ENCODE measurements at regions not wholly inside any gene's neighbourhood (a gene's known extent, or its start where the extent isn't known, plus 50 kb on each side); places are given as distances from the start of the nearest gene placed in this dataset.

DNA sequence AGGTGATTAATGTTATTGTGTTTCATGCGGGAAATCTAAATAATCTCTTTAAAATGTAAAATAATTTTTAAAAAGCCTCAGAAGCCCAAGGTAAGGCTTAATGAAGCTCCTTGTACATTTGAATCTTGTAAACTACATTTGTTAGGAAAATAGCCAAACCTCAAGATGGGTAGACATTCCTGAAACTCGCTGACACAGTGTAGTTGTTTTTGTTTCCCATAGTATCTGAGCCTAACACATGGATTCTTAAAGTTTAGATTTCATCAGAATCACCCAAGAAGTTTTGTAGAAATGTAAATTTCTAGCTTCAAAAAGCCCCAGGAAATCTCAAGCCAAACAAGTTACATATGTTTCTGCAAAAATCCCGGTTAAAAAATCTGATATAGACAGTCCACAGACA lies 1221.1 kb upstream of the ACVR2A start:
- no peaks in the 10 kb centered on the region for H3K27me3 ChIP-seq (ENCODE audit: insufficient read depth, low read length)
- H3K9me3 ChIP-seq (ENCODE audit: low read depth, low read length) = no peaks in the 10 kb centered on the region

DNA sequence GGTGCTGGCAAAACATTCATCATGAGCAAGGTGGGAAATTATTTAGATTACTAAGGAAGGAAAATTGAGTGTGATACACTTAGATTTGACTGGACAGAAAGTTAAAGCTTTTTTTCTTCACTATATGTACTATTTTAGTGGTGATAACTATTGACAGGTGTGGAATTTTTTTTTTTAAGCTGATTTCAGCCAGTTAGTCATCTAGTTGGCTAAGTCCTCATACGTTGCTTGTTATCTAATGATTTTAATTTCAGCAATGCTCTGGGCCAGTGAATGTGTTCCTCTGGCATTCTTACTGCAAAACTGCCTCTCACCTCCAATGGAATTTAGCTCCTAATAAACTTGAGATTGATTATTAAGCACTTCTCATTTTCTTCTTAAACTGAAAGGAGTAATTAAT lies 1223.2 kb upstream of the ACVR2A start:
- no peaks in the 10 kb centered on the region for H3K4me1 ChIP-seq (ENCODE audit: insufficient read depth, low read length)

More for the DNA sequence above, 1221.1 kb upstream of the ACVR2A start:
- H3K4me1 ChIP-seq (ENCODE audit: insufficient read depth, low read length) = no peaks in the 10 kb centered on the region
- H3K4me3 ChIP-seq (ENCODE audit: low read length) = no peak overlapping the region

DNA sequence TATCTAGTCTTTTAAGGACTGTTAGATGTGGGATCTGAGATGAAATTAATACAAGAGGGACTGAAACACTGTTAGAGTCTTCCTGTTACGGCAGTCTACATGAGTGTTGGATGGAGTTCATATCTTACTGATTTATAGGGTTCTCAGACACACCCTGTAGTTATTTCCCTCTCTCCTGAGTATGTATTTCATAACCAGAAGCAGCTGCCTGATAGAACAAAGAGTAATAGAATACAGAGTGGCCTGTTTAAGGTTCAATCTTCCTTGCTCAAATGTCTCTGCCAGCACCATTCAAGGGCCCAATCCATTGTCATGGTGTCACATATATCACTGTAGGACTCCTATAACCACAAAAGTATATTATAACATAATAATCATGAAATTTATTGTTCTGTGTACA lies 1229.1 kb upstream of the ACVR2A start:
- no peaks in the 10 kb centered on the region for H3K27me3 ChIP-seq (ENCODE audit: insufficient read depth, low read length)
- H3K4me3 ChIP-seq (ENCODE audit: low read length) = no peak overlapping the region
- peaks cover 20% of the 10 kb centered on the region for H3K9me3 ChIP-seq (ENCODE audit: low read depth, low read length)
- H3K4me1 ChIP-seq (ENCODE audit: insufficient read depth, low read length) = no peaks in the 10 kb centered on the region

More for the DNA sequence above, 1223.2 kb upstream of the ACVR2A start:
- no peak overlapping the region for H3K4me3 ChIP-seq (ENCODE audit: low read length)
- H3K9me3 ChIP-seq (ENCODE audit: low read depth, low read length) = no peaks in the 10 kb centered on the region
- H3K27me3 ChIP-seq (ENCODE audit: insufficient read depth, low read length) = no peaks in the 10 kb centered on the region

DNA sequence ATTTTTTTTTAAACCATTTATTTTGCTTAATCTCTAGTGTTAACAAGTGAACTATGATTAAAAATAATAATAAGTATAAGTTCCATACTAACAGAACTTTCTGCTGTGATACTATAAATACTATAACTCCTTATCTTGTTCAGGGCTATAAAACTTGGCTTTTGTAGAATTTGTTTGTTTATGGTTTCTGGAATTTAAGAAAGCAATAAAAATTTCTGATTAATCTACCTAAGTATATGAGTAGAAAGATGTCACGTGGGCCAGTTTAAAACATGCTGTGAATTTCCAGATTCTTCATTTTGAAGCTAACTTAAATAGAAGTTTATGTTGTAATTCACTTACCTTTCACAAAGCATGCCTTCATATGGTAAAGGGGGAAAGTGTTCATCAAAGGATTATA lies 1236.3 kb upstream of the ACVR2A start:
- Histone ChIP-seq H3K4me3 (ENCODE audit: low read length) (no peak overlapping the region), H3K4me1 (ENCODE audit: insufficient read depth, low read length) (no peaks in the 10 kb centered on the region), H3K27me3 (ENCODE audit: insufficient read depth, low read length) (no peaks in the 10 kb centered on the region), H3K9me3 (ENCODE audit: low read depth, low read length) (no peaks in the 10 kb centered on the region)

DNA sequence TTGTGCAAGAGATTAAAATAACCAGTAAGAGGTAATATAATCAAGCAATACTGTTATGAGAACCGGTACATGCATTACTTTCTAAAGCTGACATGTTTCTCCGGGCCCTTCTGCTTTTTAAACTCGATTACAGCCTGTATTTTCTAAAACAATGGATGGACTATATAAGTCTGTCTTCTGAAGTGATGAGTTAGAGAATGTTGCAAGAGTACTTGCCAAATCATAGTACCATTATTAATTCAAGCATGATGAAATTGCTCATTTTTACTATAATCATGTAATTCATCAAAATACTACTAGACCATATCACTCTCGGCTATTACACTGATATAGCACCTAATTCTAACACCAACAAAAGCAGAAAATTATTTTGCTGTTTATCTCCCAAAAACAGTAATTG lies 1240.3 kb upstream of the ACVR2A start:
- Histone ChIP-seq H3K4me1 (ENCODE audit: insufficient read depth, low read length) (no peaks in the 10 kb centered on the region), H3K4me3 (ENCODE audit: low read length) (no peak overlapping the region), H3K27me3 (ENCODE audit: insufficient read depth, low read length) (no peaks in the 10 kb centered on the region), H3K9me3 (ENCODE audit: low read depth, low read length) (no peaks in the 10 kb centered on the region)

DNA sequence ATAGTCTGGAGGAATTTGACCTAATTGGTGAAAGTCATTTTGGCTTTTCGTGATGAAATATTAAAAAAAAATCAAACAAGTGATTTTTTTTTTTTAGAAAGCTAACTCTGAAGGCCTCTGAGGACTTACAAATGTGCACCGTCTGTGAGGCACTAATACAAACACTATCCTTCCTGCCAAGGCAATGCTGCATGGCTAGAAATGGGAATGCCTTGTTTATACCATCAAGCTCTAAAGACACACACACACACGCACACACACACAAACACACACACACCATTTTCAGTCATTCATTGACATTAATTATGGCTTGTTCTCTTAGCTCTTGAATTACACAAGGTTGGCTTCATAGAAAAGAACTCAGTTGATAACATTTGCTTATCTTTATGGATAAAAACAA lies 1242.0 kb upstream of the ACVR2A start:
- Histone ChIP-seq H3K9me3 (ENCODE audit: low read depth, low read length) (no peaks in the 10 kb centered on the region), H3K4me3 (ENCODE audit: low read length) (no peak overlapping the region), H3K4me1 (ENCODE audit: insufficient read depth, low read length) (no peaks in the 10 kb centered on the region), H3K27me3 (ENCODE audit: insufficient read depth, low read length) (no peaks in the 10 kb centered on the region)

DNA sequence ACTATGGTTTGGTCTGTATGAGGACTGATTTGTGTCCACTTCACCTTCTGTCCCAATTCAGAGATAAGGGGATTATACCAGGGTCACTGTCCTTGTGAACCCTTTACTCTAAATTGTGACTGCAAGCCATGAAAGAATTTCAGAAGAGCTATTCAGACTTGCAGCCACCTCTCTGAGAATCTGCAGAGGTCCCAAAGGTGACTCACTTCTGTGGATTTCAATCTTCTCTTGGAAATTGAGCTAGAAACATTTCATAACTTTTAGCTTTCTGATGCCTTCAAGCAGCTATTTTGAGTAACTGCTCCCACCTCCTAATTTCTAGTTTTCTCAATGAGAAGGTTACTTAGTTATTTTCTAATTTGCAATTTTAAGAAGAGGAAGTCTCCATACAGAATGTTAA lies 1242.4 kb upstream of the ACVR2A start:
- H3K9me3 ChIP-seq (ENCODE audit: low read depth, low read length) = no peaks in the 10 kb centered on the region
- no peaks in the 10 kb centered on the region for H3K4me1 ChIP-seq (ENCODE audit: insufficient read depth, low read length)
- H3K4me3 ChIP-seq (ENCODE audit: low read length) = no peak overlapping the region
- H3K27me3 ChIP-seq (ENCODE audit: insufficient read depth, low read length) = no peaks in the 10 kb centered on the region

DNA sequence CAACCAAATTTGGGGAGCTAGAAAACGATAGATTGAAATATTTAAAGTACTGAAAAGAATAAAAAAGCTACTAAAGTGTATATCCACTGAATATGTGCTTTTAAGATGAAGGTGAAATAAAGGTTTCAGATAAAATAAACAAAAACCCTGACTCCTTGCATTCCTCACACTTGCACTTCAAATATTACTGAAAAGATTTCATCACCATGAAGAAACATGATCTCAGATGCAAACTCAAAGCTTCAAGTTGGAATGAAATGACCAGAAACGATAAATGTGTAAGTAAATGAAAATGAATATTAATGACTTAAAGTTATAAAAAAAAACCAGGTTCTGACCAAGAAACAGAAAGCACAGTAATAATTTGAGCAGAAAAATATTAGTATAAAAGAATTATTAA lies 1246.0 kb upstream of the ACVR2A start:
- Histone ChIP-seq H3K4me3 (ENCODE audit: low read length) (no peak overlapping the region), H3K27me3 (ENCODE audit: insufficient read depth, low read length) (no peaks in the 10 kb centered on the region), H3K9me3 (ENCODE audit: low read depth, low read length) (no peaks in the 10 kb centered on the region), H3K4me1 (ENCODE audit: insufficient read depth, low read length) (no peaks in the 10 kb centered on the region)

DNA sequence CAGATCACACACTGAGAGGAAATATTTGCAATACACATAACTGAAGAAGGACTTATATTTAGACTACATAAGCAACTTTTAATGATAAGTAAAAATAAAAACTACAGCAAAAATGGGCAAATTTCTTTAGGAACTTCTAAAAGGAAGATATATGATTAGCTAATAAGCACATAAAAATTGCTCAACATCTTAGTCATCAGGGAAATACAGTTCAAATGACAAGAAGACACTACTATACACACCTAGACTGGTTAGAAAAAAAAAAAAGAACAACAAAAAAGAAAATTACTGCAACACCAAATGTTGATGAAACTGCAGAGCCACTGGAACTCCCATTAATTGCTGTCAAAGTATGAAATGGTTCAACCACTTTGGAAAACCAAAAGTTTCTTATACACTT lies 1247.5 kb upstream of the ACVR2A start:
- no peaks in the 10 kb centered on the region for H3K4me1 ChIP-seq (ENCODE audit: insufficient read depth, low read length)
- no peaks in the 10 kb centered on the region for H3K27me3 ChIP-seq (ENCODE audit: insufficient read depth, low read length)
- H3K9me3 ChIP-seq (ENCODE audit: low read depth, low read length) = no peaks in the 10 kb centered on the region
- no peak overlapping the region for H3K4me3 ChIP-seq (ENCODE audit: low read length)

DNA sequence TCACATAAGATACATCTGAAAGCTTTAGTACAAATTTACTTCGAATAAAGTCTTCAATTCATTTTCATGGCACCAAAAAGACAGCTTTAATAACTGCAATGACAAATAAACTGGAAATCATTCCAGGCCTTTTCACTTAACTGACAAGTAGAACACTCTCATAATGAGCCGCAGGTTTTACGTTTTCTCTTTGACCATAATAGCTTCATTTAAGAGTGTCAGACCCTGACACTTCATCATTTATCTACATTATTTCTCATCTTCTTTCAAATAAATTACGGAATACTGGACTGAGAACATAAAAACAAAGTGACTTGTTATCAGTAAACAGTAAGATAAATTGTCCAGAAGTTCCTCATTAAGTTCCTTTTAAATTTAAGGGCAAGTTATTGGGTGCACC lies 1252.9 kb upstream of the ACVR2A start:
- no peaks in the 10 kb centered on the region for H3K9me3 ChIP-seq (ENCODE audit: low read depth, low read length)
- H3K4me1 ChIP-seq (ENCODE audit: insufficient read depth, low read length) = no peaks in the 10 kb centered on the region
- no peak overlapping the region for H3K4me3 ChIP-seq (ENCODE audit: low read length)
- H3K27me3 ChIP-seq (ENCODE audit: insufficient read depth, low read length) = no peaks in the 10 kb centered on the region

DNA sequence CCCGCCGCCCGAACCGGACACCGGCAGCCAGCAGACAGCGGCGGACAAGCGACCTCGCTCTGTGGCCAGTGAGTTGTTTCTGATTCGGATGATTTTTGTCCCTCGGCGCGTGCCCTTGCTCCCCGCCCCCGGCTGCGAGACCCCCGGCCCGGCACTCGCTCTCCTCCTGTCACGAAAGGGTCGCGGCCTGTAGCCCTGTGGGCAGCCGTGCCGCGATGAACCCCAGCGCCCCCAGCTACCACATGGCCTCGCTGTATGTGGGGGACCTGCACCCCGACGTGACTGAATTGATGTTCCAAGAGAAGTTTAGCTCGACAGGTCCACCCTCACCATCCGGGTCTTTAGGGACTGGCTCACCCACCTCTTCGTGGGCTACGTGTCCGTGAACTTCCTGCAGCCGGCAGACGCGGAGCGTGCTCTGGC lies 1257.5 kb upstream of the ACVR2A start:
- Histone ChIP-seq H3K4me1 (ENCODE audit: insufficient read depth, low read length) (no peaks in the 10 kb centered on the region), H3K9me3 (ENCODE audit: low read depth, low read length) (no peaks in the 10 kb centered on the region), H3K4me3 (ENCODE audit: low read length) (no peak overlapping the region), H3K27me3 (ENCODE audit: insufficient read depth, low read length) (no peaks in the 10 kb centered on the region)

DNA sequence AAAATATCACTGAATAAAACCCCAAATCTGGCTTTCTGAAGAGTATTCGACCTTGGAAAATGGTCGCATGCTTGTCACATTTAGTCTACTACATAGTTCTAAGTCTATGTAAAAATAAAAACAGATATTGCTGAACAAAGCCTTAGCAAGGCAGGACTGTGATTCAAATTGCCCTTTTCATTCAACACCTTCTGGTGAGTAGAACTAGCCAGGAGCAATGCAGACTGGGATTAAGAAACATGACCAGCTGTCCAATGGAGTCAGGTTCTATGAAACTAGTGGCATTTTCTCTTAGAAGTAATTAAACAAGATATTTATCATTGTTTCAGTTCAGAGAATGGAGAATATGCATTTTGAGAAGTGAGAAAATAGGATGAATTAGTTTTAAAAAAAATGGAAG lies 1260.5 kb upstream of the ACVR2A start:
- H3K4me1 ChIP-seq (ENCODE audit: insufficient read depth, low read length) = no peaks in the 10 kb centered on the region
- H3K4me3 ChIP-seq (ENCODE audit: low read length) = no peak overlapping the region
- no peaks in the 10 kb centered on the region for H3K27me3 ChIP-seq (ENCODE audit: insufficient read depth, low read length)
- no peaks in the 10 kb centered on the region for H3K9me3 ChIP-seq (ENCODE audit: low read depth, low read length)

DNA sequence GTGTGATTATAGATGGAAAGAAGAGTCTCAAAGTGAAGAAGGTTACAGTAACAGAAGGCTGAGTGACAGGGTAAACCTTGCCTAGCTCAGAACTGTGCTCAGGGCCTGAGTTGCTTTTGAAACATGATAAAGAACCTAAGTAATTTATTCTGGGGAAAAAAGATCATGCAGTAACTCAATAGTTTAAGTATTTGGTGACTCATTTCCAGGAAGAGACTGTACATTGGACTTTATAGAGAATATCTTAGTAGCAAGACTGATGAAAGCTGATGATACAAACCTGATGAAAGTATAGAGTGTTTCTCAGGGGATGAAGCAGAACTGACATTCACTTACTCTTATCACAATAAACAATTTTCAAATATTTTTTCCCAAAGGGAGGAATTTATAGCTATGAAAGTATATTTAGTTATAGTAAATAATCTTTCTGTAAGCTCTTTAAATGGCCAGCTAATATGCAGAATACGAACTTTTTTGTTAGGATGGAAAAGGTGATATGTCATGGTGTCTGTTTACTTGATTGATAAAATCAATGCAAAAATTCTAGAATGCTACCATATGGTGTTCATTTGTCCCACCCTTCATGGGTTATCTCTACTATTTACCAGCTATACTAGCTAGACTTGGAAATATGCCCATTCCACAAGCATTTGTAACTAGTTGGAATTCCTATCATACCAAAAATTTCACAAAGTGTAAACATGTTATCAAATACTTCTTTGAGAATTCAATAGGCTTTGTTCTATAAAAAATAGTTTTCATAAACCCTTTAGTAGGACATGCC lies 1265.5 kb upstream of the ACVR2A start:
- Histone ChIP-seq H3K27me3 (ENCODE audit: insufficient read depth, low read length) (no peaks in the 10 kb centered on the region), H3K4me1 (ENCODE audit: insufficient read depth, low read length) (no peaks in the 10 kb centered on the region), H3K9me3 (ENCODE audit: low read depth, low read length) (no peaks in the 10 kb centered on the region), H3K4me3 (ENCODE audit: low read length) (no peak overlapping the region)

DNA sequence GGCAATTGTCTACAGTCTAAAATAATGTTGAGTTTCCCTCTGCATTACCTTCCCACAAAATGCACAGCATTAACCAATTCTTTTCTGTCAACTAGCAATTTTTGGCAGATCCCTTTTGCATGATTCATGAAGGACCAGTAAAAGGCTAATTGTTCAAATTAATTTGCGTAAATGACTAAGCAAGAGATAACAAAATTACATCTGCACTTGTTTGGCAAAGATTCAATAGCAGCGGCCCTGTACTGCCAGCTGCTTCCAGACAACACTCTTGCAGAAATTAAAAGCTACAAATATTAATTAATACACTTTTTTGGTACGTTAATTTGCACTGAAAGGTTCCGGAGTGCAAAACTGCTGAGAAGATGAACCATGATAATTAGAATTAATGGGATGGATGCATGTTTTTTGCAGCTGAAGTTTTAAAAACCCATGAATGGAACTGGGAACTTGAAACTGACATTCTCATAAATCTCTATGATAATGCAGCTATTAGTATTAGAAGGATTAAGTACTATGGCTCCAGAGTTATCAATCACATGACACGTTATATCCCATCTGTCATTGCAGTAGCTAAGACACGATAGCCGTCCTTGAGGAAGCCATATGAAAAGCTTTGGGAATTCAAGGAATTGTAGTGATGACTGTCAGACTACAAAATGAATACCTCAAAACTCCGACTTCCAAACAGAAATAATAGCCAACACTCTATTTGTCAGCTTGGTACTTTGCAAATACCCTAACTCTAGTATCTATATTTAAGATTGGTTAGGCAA lies 1268.3 kb upstream of the ACVR2A start:
- no peak overlapping the region for H3K4me3 ChIP-seq (ENCODE audit: low read length)
- no peaks in the 10 kb centered on the region for H3K9me3 ChIP-seq (ENCODE audit: low read depth, low read length)
- no peaks in the 10 kb centered on the region for H3K4me1 ChIP-seq (ENCODE audit: insufficient read depth, low read length)
- no peaks in the 10 kb centered on the region for H3K27me3 ChIP-seq (ENCODE audit: insufficient read depth, low read length)

DNA sequence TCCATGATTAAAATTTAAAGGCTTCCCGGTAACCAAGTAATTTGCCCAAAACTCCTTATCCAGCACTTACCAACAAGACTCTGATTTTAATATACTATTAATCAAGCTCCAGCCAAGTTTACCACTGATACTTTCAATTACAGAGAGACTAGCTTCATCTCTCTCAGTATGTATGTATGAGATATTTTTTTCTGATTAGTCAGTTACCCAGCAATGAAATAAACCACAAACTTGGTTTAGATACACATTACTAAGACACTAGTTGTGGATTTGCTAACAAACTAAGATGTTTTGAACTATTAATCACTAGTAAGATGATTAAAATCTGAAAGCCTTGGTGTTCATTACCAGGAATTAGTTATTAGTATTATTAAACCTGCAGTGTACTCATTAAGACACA lies 1272.2 kb upstream of the ACVR2A start:
- no peaks in the 10 kb centered on the region for H3K27me3 ChIP-seq (ENCODE audit: insufficient read depth, low read length)
- H3K9me3 ChIP-seq (ENCODE audit: low read depth, low read length) = no peaks in the 10 kb centered on the region
- no peak overlapping the region for H3K4me3 ChIP-seq (ENCODE audit: low read length)
- H3K4me1 ChIP-seq (ENCODE audit: insufficient read depth, low read length) = no peaks in the 10 kb centered on the region

DNA sequence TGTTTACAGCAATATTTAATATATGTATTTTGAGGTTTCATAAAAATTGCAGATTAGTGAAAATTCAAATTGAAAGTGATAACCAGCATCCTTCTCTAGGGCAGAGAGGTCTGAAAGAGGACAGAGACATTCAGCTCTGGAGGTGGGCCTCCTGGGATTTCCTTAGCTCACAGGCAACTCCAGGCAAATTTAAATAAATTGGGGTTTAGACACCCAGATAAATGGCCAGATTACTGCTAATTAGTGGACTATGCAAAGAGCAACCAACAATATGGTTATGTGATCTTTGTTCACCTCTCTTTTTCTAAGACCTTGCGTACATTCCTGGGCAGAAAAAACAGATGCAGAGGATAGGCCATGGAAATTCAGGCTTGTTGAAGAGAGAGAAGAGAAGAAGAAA lies 1282.8 kb upstream of the ACVR2A start:
- Histone ChIP-seq H3K4me3 (ENCODE audit: low read length) (no peak overlapping the region), H3K4me1 (ENCODE audit: insufficient read depth, low read length) (no peaks in the 10 kb centered on the region), H3K27me3 (ENCODE audit: insufficient read depth, low read length) (no peaks in the 10 kb centered on the region), H3K9me3 (ENCODE audit: low read depth, low read length) (no peaks in the 10 kb centered on the region)

Measured in mononuclear cell (primary cell).